GM18520 (cell line): ENCODE measurements at regions not wholly inside any gene's neighbourhood (a gene's known extent, or its start where the extent isn't known, plus 50 kb on each side); places are given as distances from the start of the nearest gene placed in this dataset.

Experiments
- ATAC-seq: cut with Tn5 transposase; IDR thresholded peaks from one replicate; pipeline ENCODE4 v1.9.1; 2021; ENCODE audit not compliant: unreplicated experiment

GRCh38 chr3:18127859-18128681, 297.1 kb downstream of the SATB1 start:
- no peak for ATAC-seq

GRCh38 chr3:18127174-18127858, 297.8 kb downstream of the SATB1 start:
- no peak for ATAC-seq

- no peak for ATAC-seq
Observed at GRCh38 chr3:18126772-18127171, 298.4 kb downstream of the SATB1 start.

- no peak for ATAC-seq
Observed at GRCh38 chr3:18124501-18124900, 300.6 kb downstream of the SATB1 start.

GRCh38 chr3:18122264-18122663, 302.9 kb downstream of the SATB1 start:
- ATAC-seq = no peak

- no peak for ATAC-seq
Observed at GRCh38 chr3:18121020-18121419, 304.1 kb downstream of the SATB1 start.

- ATAC-seq = no peak
Observed at GRCh38 chr3:18119866-18120265, 305.3 kb downstream of the SATB1 start.

- no peak for ATAC-seq
Observed at GRCh38 chr3:18114894-18115293, 310.2 kb downstream of the SATB1 start.

- no peak for ATAC-seq
Observed at GRCh38 chr3:18113417-18113816, 311.7 kb downstream of the SATB1 start.

- ATAC-seq = no peak
Observed at GRCh38 chr3:18112674-18113375, 312.3 kb downstream of the SATB1 start.

GRCh38 chr3:18111796-18112232, 313.3 kb downstream of the SATB1 start:
- ATAC-seq = peak; percentile 84

GRCh38 chr3:18103591-18103990, 321.5 kb downstream of the SATB1 start:
- ATAC-seq = no peak

GRCh38 chr3:18100121-18100520, 325.0 kb downstream of the SATB1 start:
- ATAC-seq = no peak

GRCh38 chr3:18099611-18100010, 325.5 kb downstream of the SATB1 start:
- no peak for ATAC-seq

- no peak for ATAC-seq
Observed at GRCh38 chr3:18098960-18099587, 326.1 kb downstream of the SATB1 start.

GRCh38 chr3:18097989-18098388, 327.1 kb downstream of the SATB1 start:
- ATAC-seq = no peak

- no peak for ATAC-seq
Observed at GRCh38 chr3:18097473-18097872, 327.7 kb downstream of the SATB1 start.

GRCh38 chr3:18092726-18093125, 332.4 kb downstream of the SATB1 start:
- ATAC-seq = no peak

GRCh38 chr3:18090377-18090776, 334.8 kb downstream of the SATB1 start:
- ATAC-seq = no peak

- no peak for ATAC-seq
Observed at GRCh38 chr3:18087988-18088387, 337.2 kb downstream of the SATB1 start.

- ATAC-seq = no peak
Observed at GRCh38 chr3:18086760-18087159, 338.4 kb downstream of the SATB1 start.
